HG02763 (cell line): ENCODE measurements at regions not wholly inside any gene's neighbourhood (a gene's known extent, or its start where the extent isn't known, plus 50 kb on each side); places are given as distances from the start of the nearest gene placed in this dataset.

ENCODE experiments used
- ATAC-seq: cut with Tn5 transposase; IDR thresholded peaks from one replicate; pipeline ENCODE4 v1.9.1; 2021; ENCODE audit warnings: mild to moderate bottlenecking, moderate library complexity; ENCODE audit not compliant: unreplicated experiment

DNA sequence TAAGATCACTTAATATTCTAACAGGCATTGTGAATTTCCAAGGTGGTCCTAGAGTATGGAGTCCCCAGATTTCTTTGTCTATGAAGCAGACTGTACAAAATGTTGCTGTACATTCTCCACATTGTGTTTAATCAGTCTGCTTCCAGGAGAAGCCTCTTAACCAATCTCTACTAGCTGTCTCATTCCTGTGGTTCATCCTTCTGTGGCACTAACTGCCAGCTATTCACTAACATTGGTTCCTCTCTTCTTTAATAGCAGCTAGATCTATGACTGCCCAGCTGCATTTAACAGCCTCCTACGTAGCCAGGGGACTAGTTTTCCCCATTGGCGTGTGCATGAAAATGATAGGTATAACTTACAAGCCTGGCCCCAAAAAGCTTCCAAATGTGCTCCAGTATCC lies 395.4 kb downstream of the SAMD5 start:
- ATAC-seq, result no peak

DNA sequence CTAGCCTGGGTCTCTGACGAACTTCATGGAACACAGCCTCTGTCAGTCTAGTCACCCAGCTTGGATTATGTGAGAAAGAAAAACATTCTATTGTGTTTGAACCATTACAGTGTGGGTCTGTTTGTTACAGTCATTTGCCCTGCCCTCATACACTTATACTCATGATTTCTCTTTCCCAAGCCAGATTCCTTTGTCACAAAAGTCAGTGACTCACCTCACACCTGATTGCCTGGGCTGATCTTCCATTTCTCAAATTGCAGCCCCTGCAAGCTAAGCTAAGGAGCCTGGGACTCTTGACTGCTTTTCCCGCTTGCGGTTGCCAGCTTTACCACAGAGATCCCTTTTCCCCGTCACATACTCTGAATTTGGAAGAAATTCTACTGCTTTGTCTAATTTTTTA lies 395.9 kb downstream of the SAMD5 start:
- no peak for ATAC-seq

DNA sequence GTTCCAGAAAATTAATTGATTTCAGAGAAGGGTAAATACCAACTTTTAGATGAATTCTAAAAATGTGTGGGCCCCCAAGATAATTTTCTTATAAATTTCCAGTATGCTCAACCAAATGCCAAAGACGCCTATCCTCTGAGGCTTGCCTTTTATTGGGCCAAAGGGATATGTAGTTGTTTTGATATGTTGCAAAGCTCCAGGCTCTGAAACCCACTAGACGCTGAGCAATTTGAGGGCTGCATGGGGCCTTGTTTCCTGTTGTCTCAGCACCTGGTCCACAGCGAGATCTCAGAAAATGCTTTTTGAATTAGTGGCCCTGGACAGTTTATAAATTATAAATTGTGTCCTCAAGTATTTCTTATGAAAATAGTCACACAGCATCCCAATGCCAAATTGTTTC lies 397.2 kb downstream of the SAMD5 start:
- ATAC-seq, result no peak

DNA sequence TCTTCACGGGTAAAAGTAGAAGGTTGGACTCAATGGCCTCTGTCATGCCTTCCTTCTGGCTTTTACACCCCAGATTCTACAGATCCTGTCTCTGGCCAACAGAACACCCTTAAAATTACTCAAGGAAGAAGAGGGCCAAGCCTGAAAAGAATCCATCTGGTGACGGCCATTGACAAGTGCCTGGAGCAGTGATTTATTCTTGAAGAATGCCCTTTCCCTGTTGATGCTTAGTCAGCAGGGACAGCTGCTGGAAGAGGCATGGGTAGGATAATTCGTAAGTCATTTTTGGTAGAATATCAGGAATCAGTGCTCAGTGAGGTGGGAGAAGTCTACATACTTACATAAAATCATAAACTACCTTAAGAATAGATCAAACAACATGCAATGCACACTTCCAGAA lies 397.9 kb downstream of the SAMD5 start:
- ATAC-seq, result no peak

DNA sequence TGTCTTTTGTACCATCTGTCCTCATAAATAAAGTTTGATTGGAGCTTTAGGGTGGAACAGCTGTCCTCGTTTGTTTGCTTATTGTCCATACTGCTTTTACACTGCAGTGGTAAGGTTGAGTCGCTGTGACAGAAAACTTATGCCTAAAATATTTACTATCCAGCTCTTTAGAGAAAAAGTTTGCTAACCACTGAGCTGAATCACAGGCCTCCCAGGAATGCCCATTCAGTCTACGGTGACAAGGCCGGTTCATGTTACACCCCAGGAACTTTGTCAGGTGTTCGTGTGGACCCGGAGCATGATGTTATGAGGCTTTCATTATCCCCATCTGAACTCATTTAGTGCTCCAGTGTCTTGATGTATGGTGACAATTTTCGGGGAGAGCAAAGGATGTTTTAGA lies 401.1 kb downstream of the SAMD5 start:
- no peak for ATAC-seq

DNA sequence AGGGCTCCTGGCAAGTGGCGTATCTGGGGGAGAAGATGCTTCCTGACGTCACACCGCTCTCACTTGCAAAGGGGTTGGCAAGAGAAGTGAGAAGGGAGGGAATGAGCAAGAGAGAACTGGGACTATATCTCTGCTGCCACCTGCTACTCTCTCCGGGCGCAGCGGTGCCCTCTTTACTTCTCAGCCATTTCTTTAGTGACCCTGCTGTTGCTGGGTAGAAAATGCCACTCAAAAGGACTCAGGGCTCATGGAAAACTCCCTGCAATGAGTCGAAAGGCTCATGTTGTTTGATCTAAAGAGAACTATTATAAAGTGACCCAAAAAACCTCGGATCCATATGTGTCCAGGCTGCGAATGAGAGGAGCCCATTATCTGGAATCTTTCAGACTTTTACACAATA lies 401.8 kb downstream of the SAMD5 start:
- ATAC-seq, result no peak

DNA sequence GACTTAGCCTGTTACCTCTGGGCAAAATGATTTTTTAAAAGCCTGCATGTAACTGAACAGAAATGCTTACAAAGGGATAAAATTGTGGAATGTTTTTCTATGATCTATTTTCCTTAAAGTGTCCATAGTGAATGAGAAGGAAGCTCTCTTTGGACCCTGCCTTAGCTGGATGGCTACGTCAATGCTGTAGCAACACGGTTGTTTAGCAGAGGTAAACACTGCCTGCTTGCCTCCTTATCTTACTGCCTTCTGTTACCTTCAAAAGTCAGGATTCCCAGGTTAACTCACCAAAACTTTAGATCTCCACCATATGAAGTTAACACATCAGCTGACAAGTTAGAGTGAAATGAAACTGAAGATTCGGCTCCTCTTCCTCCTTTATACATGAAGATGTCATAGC lies 402.6 kb downstream of the SAMD5 start:
- ATAC-seq, result no peak

DNA sequence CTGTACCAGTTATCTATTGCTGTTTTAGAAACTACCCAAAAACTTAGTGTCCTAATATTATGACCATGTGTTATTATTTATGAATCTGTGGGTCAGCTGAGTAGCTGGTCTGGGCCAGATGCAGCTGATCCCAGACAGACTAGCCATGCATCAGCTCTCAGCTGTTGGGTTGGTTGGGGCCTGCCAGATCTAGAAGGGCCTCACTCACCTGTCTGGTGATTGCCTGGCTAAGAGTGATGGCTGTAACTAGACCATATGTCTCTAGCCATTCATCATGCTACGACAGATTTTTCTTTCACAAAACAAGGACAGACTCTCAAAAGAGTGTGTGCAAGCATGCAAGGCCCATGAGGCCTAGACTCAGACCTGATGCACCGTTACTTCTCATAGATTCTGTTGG lies 403.2 kb downstream of the SAMD5 start:
- no peak for ATAC-seq

DNA sequence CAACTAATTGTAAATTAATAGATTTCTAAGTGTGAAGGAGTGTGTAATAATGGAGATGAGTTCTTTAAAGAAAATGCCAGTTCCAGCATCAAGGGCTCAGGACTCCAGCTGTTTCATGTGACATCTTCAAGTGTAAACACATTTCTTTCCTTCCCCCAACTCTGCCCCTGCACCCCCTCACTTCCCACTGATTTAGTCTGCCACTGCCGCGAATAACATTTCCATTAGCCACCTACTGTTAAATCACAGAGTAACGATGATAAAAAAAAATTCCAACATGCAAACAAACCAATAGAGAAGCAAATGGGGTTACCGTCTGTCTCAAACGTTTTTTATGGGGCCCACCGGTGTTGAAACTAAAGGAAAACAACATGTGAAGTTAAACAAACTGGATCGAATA lies 414.3 kb downstream of the SAMD5 start:
- ATAC-seq, result no peak

DNA sequence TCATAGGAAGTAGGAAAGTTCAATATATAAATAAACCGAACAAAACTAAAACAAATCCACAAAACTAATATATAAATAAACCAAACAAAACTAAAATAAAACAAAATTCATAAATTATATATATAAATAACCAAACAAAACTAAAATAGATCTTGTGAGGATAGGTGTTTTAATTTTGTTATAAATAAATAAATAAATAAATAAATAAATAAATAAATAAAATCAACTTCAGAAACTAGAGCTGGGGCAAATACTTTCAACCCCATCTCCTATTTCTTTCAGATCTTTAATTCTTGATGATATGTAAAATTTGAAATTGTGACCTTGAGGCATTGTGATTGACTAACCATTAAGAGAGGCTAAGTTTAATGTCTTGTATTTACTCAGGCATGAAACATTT lies 416.1 kb downstream of the SAMD5 start:
- ATAC-seq, result no peak

DNA sequence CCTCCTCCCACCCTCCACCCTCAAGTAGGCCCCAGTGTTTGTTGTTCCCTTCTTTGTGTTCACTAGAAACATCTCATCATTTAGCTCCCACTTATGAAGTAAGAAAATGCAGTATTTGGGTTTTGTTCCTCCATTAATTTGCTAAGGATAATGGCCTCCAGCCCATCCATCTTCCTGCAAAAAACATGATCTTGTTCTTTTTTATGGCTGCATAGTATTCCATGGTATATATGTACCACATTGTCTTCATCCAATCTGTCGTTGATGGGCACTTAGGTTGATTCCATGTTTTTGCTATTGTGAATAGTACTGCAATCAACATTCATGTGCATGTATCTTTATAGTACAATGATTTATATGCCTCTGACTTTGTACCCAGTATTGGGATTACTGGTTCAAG lies 416.8 kb upstream of the SASH1 start:
- no peak for ATAC-seq

DNA sequence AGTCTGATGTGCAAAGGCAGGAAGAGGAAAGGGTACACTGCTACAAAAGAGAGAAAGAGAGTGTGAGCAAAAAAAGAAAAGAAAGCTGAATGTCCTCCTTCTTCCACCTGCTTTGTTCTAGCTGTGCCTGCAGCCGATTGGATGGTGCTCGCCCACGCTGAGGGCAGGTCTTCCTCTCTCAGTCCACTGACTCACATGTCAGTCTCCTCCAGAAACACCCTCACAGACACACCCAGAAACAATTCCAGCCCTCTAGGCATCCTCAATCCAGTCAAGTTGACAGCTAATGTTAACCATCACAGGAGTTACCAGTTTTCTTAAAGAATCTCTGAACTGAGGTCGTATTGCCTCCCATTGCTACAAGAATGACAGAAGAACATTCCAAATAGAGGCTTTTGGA lies 411.9 kb upstream of the SASH1 start:
- ATAC-seq, result no peak

DNA sequence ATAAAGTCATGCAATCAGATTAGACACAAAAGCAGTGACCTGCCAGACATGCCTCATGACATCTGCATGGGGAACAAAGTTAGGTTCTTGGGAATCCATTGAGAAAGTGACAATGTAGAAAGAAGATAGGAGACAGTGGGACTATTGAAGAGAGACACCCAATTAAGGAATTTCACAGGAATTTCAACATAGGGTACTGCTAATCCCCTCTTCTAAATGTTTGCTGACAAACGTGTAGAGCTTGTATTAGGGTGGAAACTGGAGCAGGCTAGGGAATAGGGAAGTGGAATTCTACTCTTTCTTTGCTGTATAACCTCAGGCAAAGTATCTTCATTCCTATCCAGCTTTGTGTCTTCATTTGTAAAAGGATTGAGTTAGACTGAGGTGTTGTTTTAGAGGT lies 409.4 kb upstream of the SASH1 start:
- ATAC-seq, result no peak

DNA sequence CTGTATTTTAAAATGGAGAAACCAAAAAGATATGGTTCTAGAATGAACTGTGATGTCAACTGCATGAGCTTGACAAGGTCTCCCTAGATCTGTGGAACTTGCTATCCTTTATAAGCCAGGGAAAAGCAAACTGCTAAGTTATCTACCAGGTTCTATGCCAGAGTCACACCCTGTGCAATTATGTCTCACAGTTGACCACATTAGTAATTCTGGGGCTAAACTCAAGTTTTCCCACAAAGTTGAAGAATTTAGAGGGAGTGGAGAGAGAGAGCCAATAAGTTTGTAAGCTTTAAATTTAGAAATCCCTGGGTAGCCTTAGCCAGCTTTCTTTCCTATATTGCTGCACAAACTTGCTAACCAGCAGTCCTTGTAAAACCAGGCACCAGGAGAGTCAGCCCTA lies 407.0 kb upstream of the SASH1 start:
- ATAC-seq, result no peak

DNA sequence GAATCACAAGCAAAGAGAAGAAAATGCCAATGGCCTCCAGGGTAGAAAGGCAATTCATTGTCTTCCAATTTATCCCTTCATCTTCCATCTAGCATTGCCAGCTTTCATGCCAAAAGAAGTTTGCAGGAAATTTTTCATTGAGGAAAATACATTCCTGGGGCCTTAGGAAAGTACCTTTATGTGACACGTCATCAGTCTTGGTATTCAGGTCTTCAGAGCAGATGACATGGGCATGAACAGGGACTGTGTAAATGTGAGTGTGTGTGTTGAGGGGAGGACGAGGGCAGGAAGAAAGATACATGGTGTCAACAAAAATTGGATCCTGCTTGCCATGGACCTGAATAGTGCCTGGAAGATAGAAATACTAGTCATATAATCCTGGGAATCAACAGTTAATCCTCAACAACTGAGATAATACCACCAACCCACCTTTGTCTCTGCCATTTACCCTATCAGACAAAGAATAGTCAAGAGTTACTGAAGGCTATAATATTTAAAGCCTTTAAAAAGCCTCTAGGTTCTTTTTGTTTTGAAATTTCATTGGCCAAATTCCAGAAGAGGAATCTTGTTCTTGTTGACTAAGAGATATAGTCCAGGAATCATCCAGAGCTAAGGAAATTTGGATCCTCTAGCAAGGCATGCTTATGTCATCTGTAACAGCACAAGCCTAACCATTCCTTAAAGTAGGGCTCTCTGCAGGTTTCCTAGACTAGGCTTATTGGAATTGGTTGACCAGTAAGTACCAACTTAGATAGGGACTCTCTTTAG lies 405.8 kb upstream of the SASH1 start:
- ATAC-seq, result no peak

DNA sequence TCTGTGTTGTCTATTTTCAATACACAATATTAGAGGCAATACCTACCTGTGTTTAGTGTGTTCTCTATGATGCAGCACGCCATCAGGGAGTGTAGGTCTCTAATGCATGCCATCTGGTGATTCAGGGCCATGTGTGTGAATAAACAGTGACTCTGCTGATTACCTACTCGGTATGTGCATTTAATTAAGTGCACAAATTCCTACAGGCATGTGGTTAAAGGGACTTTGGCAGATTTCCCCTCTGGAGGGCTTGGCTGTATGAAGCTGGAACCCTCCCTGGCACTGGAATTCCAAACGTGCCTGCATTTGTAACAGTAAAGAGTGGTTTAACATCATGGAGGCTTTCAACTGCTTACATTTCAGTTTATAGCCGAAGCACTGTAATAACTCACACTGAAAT lies 401.5 kb upstream of the SASH1 start:
- ATAC-seq, result no peak

DNA sequence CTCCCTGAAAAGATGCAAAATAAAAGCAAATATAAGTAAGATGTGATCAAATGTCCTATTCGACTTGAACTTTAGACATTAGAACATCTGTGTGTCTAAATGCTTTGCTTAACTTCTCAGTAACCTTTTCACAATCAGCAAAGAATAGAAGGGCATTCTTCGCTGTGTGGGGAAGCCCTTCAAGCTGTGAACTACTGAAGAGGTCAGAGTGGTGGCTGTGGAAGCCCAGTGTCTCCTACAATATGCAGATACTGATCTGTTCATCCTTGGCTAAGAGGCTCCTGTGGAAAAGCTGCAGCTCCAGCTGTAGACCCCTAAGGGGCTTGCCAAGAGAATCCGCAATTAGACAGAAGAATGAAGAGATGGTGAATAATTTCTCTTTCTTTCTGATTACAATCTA lies 400.3 kb upstream of the SASH1 start:
- ATAC-seq, result no peak

DNA sequence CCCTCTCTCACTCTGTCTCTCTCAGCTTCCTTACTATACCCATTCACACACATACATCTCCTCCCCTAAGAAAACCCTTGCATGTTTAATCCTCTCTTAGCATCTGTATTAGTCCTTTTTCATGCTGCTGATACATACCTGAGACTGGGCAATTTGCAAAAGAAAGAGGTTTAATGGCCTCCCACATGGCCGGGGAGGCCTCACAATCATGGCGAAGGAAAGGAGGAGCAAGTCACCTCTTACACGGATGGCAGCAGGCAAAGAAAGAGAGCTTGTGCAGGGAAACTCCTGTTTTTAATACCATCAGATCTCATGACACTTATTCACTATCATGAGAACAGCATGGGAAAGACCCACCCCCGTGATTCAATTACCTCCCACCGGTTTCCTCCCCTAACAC lies 398.5 kb upstream of the SASH1 start:
- no peak for ATAC-seq

DNA sequence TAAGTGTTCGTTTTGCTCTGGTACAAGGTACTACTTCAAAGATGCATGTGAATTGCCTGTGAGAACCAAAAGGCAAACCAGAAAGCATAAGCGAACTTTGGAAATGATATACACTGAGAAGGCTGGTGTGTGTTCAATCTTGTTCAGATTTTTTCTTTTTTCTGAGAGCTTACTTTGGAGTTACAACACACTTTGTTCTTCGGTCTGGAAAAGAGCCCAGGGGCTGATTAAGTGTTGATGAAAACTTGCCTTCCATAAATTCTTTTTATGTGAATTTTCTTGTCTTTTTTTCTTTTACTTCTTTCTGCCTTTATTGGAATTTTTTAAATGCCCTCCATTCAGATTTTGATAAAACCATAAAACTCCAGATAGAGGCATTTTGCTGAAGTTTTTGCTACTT lies 395.1 kb upstream of the SASH1 start:
- ATAC-seq, result no peak

DNA sequence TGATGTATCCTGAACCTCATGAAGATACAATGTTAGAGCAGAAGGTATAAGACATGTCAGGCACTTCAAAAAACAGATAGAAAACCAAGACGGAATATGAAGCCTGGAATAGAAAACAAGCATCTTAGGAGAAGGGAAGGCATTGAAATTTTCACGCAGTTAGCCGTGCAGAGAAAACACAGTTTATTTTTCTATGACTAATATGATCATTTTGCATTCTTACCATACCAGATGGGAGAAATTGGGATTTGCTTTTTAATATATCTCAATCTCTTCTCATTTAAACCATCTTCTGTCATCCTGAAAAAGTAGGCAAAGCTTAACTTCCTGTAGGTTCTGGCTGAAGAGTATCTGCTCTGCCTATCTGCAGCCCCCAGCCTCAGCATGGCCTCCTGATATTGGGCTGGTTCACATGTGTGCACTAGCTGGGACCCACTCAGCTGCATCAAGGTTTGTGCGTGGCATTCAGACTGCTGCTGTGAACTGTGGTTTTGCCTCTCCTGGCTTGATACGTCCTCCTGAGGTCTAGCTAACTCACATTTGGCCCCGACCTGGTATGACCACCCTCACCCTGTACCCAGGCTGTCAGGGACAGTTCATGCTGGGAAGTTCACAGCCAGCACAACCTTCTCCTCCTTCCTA lies 392.5 kb upstream of the SASH1 start:
- ATAC-seq, result no peak

DNA sequence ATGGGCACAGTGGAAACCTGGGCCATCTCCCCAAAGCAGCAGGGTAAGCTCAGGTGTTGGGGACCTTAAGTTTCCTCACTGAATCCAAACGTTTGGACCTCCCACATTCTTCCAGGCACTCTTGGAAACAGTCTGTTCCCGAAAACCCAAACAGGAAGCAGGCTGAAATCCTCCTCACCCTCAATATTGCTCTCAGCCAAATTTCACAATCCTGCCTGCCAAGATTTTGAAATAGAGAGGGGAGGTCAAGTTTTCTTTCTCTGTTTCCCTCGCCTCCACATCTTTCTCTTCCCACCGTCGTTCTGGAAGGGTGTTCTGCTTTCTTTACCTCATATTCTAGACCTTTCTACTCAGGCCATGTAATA lies 392.0 kb upstream of the SASH1 start:
- ATAC-seq, result no peak

DNA sequence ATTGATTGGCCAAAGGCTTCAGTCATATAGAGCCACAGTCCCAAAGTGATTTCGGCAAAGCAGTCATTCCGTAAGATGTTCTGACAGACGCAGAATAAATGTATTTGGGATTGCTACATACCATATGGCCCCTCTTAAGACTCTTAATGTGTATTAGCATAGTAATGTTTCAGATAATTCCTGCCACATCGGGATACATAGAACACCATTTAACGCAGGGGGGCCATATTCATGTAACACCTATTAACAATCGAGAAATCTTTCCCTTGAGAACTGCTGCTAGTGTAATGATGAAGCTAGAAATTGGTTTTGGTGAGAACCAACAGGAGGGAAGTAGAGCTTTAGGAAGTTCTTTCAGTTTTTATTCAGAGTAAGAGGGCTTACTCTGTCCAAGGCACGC lies 390.9 kb upstream of the SASH1 start:
- ATAC-seq, result no peak

DNA sequence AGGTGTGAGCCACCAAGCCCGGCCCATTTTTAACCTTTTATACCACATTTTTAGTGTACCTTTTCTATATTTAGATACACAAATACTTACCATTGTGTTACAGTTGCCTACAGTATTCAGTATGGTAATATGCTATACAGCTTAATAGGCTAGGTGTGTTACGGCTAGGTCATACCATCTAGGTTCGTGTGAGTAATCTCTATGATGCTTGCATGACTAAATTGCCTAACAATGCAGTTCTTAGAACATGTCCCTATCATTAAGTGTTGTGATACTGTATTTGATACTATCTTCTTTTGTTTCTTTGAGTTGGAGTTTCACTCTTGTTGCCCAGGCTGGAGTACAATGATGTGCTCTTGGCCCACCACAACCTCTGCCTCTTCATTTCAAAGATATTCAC lies 387.7 kb upstream of the SASH1 start:
- no peak for ATAC-seq
